SHP77 (cell line): ENCODE measurements at regions not wholly inside any gene's neighbourhood (a gene's known extent, or its start where the extent isn't known, plus 50 kb on each side); places are given as distances from the start of the nearest gene placed in this dataset.
"Not testable (repeated sequence)": the region's sequence is repeated elsewhere in the genome, so short reads cannot be mapped to it uniquely, and the experiment has no call there.

Source experiments
- DNase-seq, 2 experiments: peaks; one replicate each; lab custom pipeline; 2025; lab: John Stamatoyannopoulos, UW

DNA sequence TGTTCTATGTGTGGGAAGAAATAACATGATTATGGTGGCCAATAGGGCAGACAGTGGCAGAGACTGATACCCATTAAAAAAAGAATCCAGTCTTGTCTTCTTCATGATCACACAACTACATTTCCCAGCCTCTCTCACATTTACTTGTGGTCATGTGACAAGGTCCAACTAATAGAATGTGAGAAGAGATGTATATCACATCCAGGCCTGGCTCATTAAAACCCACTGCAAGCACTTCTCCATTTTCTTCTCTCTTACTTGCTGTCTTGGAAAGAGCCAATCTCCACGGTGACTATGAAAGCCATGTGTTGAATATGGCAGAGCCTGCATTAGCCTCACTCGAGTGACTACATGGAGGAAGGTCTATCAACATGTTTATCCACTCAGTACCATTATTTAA is 306.2 kb upstream of the ZEB2 start:
- DNase-seq, result no peak

- DNase-seq, result no peak
Observed at GRCh38 chr2:144825331-144826020, 305.6 kb upstream of the ZEB2 start.

GRCh38 chr2:144824306-144825080 is 304.6 kb upstream of the ZEB2 start:
- no peak for DNase-seq

DNA sequence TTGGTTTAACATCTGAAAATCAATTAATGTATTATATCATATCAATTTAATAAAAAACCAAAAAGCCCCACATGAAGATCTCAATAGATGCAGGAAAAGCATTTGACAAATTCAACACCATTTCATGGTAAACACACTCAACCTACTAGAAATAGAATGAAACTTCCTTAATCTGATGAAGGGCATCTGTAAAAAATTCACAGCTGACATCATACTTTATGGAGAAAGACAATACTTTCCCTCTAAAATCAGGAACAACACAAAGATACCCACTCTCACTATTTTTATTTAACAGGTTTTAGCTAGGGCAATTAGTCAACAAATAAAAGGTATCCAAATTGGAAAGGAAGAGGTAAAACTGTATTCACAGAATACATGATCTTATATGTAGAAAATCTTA is 303.0 kb upstream of the ZEB2 start:
- no peak for DNase-seq

- no peak for DNase-seq
Observed at GRCh38 chr2:144812288-144812687, 292.4 kb upstream of the ZEB2 start.

GRCh38 chr2:144801766-144802165 is 281.8 kb upstream of the ZEB2 start:
- DNase-seq, result no peak

DNA sequence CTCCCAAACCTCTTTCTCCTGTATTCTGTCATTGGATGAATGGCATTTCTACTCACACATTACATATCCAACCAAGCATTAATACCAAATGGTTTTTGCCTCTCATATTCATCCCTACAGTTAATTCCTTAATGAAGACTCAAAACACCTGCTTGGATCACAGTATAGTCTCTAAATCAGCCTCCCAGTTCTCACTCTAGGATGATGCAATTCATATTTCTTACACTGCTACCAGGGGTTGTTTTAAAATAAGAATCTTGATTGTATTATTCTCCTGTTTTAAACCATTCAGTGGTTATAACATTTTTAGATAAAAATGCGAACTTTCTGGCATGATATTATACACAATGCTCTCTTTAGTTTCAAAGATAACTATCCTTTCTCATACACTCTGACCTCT is 281.4 kb upstream of the ZEB2 start:
- no peak for DNase-seq

- DNase-seq, result no peak
Observed at GRCh38 chr2:144798989-144799388, 279.1 kb upstream of the ZEB2 start.

- no peak for DNase-seq
Observed at GRCh38 chr2:144798034-144798433, 278.1 kb upstream of the ZEB2 start.

- DNase-seq, result no peak
Observed at GRCh38 chr2:144796936-144797335, 277.0 kb upstream of the ZEB2 start.

DNA sequence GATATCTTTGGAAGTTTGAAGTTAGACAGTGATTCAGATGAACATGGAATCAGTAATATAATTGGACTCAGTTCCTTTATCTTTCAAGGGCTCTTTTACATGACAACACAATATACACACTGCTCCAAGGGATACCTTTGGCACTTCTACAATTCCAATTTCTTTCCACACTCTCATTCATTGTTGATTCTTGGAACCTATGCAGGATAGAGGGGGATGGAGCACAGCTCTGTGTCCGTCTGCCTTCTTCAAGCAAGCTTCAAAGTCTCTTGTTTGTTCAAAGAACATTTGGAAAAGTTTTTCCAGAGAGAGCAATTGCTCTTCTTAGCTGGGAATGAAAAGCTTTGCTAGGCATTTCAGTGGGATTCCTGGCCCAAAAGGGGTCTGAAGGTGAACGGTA is 276.2 kb upstream of the ZEB2 start:
- no peak for DNase-seq

- no peak for DNase-seq
Observed at GRCh38 chr2:144785253-144785652, 265.3 kb upstream of the ZEB2 start.

DNA sequence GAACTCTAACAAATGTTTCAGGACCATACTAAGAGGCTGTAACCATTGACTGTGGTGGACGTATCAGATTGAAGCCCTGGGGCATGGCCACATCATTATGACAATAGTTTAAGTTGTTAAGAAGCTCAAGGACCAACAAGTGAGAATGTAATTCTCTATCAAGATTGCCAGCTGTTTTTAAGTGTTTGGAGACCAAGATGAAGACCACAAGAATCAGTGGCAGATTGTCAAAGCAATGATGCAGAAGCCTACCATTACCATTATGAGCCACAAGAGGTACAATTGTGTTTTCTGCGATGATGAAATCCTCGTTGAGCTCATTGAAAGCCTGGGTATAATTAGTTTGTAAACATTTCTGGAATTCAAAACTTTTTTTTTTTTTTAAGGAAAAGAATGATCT is 261.1 kb upstream of the ZEB2 start:
- no peak for DNase-seq

GRCh38 chr2:144776766-144777165 is 256.8 kb upstream of the ZEB2 start:
- no peak for DNase-seq

- no peak for DNase-seq
Observed at GRCh38 chr2:144774809-144775208, 254.9 kb upstream of the ZEB2 start.

GRCh38 chr2:144771348-144771747 is 251.4 kb upstream of the ZEB2 start:
- no peak for DNase-seq

GRCh38 chr2:144770616-144771230 is 250.8 kb upstream of the ZEB2 start:
- no peak for DNase-seq

- not testable (repeated sequence) for DNase-seq
Observed at GRCh38 chr2:144760939-144761338, 241.0 kb upstream of the ZEB2 start.

DNA sequence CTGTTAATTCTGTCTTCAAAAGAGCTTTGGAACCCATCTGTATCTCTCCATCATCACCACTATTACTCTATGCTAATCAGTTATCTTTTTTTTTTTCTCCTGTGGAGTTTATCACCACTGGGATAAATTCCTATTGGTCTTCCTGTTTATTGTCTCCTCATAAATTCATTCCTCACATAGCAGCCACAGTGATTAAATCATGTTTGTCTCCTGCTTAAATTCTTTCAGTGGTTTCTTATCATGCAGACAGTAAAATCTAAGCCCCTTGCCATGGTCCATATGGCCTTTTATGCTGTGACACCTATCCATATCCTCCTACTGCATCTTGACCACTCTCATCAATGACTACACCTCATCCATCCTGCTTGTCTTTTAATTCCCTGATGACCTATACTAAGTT is 239.8 kb upstream of the ZEB2 start:
- no peak for DNase-seq

GRCh38 chr2:144758196-144758595 is 238.3 kb upstream of the ZEB2 start:
- not testable (repeated sequence) for DNase-seq

- DNase-seq, result no peak
Observed at GRCh38 chr2:144753416-144753815, 233.5 kb upstream of the ZEB2 start.

- DNase-seq, result no peak
Observed at GRCh38 chr2:144751142-144751905, 231.4 kb upstream of the ZEB2 start.
